B cell (primary cell): ENCODE measurements at regions not wholly inside any gene's neighbourhood (a gene's known extent, or its start where the extent isn't known, plus 50 kb on each side); places are given as distances from the start of the nearest gene placed in this dataset.

Source experiments
- ATAC-seq: fragments of 200-7000 bp; cut with Tn5 transposase; one replicate; pipeline ENCODE4 v1.10.0; 2021; ENCODE audit warnings: low read depth, mild to moderate bottlenecking, moderate number of reproducible peaks, moderate library complexity
- CTCF ChIA-PET: fragments of 350-600 bp; sonication (Branson Sonifier 250); formaldehyde crosslinking; loops from one replicate; lab custom pipeline; 2021; ENCODE audit warnings: antibody characterized with exemption, inconsistent platforms; lab: Charles Lee
- POLR2A ChIA-PET: fragments of 350-600 bp; sonication (Branson Sonifier 250); formaldehyde crosslinking; loops from one replicate; lab custom pipeline; 2021; ENCODE audit warnings: antibody characterized with exemption; lab: Charles Lee
- DNase-seq: peaks from one replicate; pipeline ENCODE4 v3.0.0; 2013
- H2AFZ ChIP-seq: 2 replicates; pipeline ENCODE4 v1.6.1; 2012; ENCODE audit warnings: mild to moderate bottlenecking, low read depth, low read length; ENCODE audit not compliant: insufficient read depth, poor library complexity, severe bottlenecking
- H3K27ac ChIP-seq, 2 donors: 1 replicate in 1 of 2; 2 replicates in 1 of 2; pipeline ENCODE4 v1.5.1; 2012 to 2013; ENCODE audit warnings: low read length in 2 of 2, mild to moderate bottlenecking in 2 of 2, moderate library complexity in 1 of 2
- H3K27me3 ChIP-seq, 4 experiments: fragments of 200-600 bp in 1 of 4; sonication (generic) in 1 of 4; replicated peaks in 1 of 4; 1 replicate in 2 of 4; 2 replicates in 2 of 4; pipeline versions ENCODE4 v1.6.1 to v1.7.0; 2013 to 2016; ENCODE audit warnings: low read length in 3 of 4, mild to moderate bottlenecking in 2 of 4, mixed read lengths in 1 of 4, moderate library complexity in 1 of 4; ENCODE audit not compliant: insufficient read depth in 4 of 4, control insufficient read depth in 3 of 4; ENCODE audit errors: control extremely low read depth in 1 of 4
- H3K36me3 ChIP-seq, 2 experiments: replicated peaks in 1 of 2; 1 replicate in 1 of 2; 2 replicates in 1 of 2; pipeline versions ENCODE4 v1.6.1 to v1.7.1; 2013; ENCODE audit warnings: low read length in 1 of 2; ENCODE audit not compliant: insufficient read depth in 2 of 2, control insufficient read depth in 1 of 2; ENCODE audit errors: control extremely low read depth in 1 of 2, extremely low read depth in 1 of 2
- H3K4me1 ChIP-seq, 2 donors: fragments of 200-600 bp in 1 of 2; sonication (generic) in 1 of 2; 1 replicate in 1 of 2; 2 replicates in 1 of 2; pipeline versions ENCODE4 v1.5.1 to v1.6.1; 2013 to 2017; ENCODE audit warnings: low read length in 2 of 2; ENCODE audit not compliant: control insufficient read depth in 2 of 2, insufficient read depth in 2 of 2
- H3K4me2 ChIP-seq: replicated peaks from 2 replicates; pipeline ENCODE3; 2012; ENCODE audit warnings: mild to moderate bottlenecking, low read depth, low read length; ENCODE audit not compliant: poor library complexity, severe bottlenecking
- H3K4me3 ChIP-seq, 5 experiments: fragments of 200-600 bp in 1 of 5; sonication (generic) in 1 of 5; 1 replicate in 3 of 5; 2 replicates in 2 of 5; pipeline versions ENCODE4 v1.5.1 to v1.7.0; 2011 to 2016; ENCODE audit warnings: low read length in 4 of 5, mild to moderate bottlenecking in 4 of 5, low read depth in 2 of 5, control low read depth in 1 of 5, moderate library complexity in 1 of 5; ENCODE audit not compliant: insufficient read depth in 1 of 5; ENCODE audit errors: control extremely low read depth in 1 of 5, extremely low read depth in 1 of 5
- H3K79me2 ChIP-seq: fragments of 200-600 bp; sonication (generic); one replicate; pipeline ENCODE4 v1.6.0; 2016; ENCODE audit warnings: low read length; ENCODE audit not compliant: control insufficient read depth, insufficient read depth
- H3K9ac ChIP-seq: fragments of 200-600 bp; sonication (generic); 2 replicates; pipeline ENCODE4 v1.6.1; 2017; ENCODE audit warnings: mild to moderate bottlenecking, low read length, moderate library complexity
- H3K9me3 ChIP-seq, 3 donors: one replicate each; pipeline versions ENCODE4 v1.6.1 to v1.7.1; 2013; ENCODE audit warnings: low read length in 2 of 3; ENCODE audit not compliant: control insufficient read depth in 2 of 3, insufficient read depth in 1 of 3; ENCODE audit errors: control extremely low read depth in 1 of 3
- H4K20me1 ChIP-seq: 2 replicates; pipeline ENCODE4 v1.6.0; 2012; ENCODE audit warnings: mild to moderate bottlenecking, low read length; ENCODE audit not compliant: insufficient read depth, control insufficient read depth, poor library complexity, severe bottlenecking
- H3K27ac Mint-ChIP-seq: one replicate; pipeline ENCODE4 v1.8.0; 2021; ENCODE audit warnings: mixed read lengths
- H3K27me3 Mint-ChIP-seq: one replicate; pipeline ENCODE4 v1.8.0; 2021; ENCODE audit warnings: mixed read lengths
- H3K4me1 Mint-ChIP-seq: one replicate; pipeline ENCODE4 v1.8.0; 2021; ENCODE audit warnings: mixed read lengths
- H3K4me3 Mint-ChIP-seq: one replicate; pipeline ENCODE4 v1.8.0; 2021; ENCODE audit warnings: mixed read lengths
- H3K9me3 Mint-ChIP-seq: one replicate; pipeline ENCODE4 v1.8.0; 2022; ENCODE audit warnings: mixed read lengths; ENCODE audit not compliant: insufficient read depth
- CTCF ChIP-seq: fragments of 200-600 bp; IDR thresholded peaks from one replicate; pipeline ENCODE4 v1.8.0; 2022; ENCODE audit warnings: antibody characterized with exemption, mild to moderate bottlenecking
- EZH2 ChIP-seq: IDR thresholded peaks from 2 replicates; pipeline ENCODE4 v1.6.1; 2012; ENCODE audit warnings: borderline replicate concordance, low read depth, mild to moderate bottlenecking, moderate library complexity, low read length; ENCODE audit not compliant: insufficient read depth, poor library complexity, severe bottlenecking
- WGBS: methylation state at CpG from one replicate; pipeline ENCODE4 v1.1.5; 2013; ENCODE audit warnings: missing lambda C conversion rate; ENCODE audit not compliant: insufficient coverage; 5-methylcytosine and 5-hydroxymethylcytosine counted together
- intact Hi-C: fragments of 100-400 bp; cut with micrococcal nuclease; formaldehyde crosslinking; loops from one replicate; pipeline ENCODE4 v1.10.0; 2022

- Histone ChIP-seq H3K36me3 (no peaks in the 10 kb centered on the region), H3K27ac (no peak overlapping the region), H2AFZ (no peak overlapping the region), H3K9ac (no peak overlapping the region), H3K9me3 (no peaks in the 10 kb centered on the region), H3K4me3 (no peak overlapping the region), H3K79me2 (no peaks in the 10 kb centered on the region), H4K20me1 (no peaks in the 10 kb centered on the region), H3K4me2 (no peak overlapping the region), H3K4me1 (no peaks in the 10 kb centered on the region), H3K27me3 (no peaks in the 10 kb centered on the region)
- Mint-ChIP-seq H3K27me3 (no peaks in the 10 kb centered on the region), H3K9me3 (no peaks in the 10 kb centered on the region), H3K4me1 (no peaks in the 10 kb centered on the region), H3K4me3 (no peak overlapping the region), H3K27ac (no peak overlapping the region)
- ChIA-PET POLR2A (no interaction called here), CTCF (no interaction called here)
- no CpG with 5 or more reads among the region's 1 CpG for WGBS
- ATAC-seq: no peak
- TF ChIP-seq EZH2 (no peak), CTCF (no peak)
- DNase-seq: no peak
- intact Hi-C loops: no loop called here
Observed at GRCh38 chr3:22284559-22284958, 533.5 kb upstream of the ZNF385D start.

GRCh38 chr3:22288756-22289155 is 537.7 kb upstream of the ZNF385D start:
- DNase-seq: no peak
- H2AFZ ChIP-seq: no peak overlapping the region
- TF ChIP-seq EZH2 (no peak), CTCF (no peak)
- Mint-ChIP-seq H3K27ac (no peak overlapping the region), H3K9me3 (no peaks in the 10 kb centered on the region), H3K4me1 (no peaks in the 10 kb centered on the region), H3K27me3 (no peaks in the 10 kb centered on the region), H3K4me3 (no peak overlapping the region)
- no peak for ATAC-seq
- intact Hi-C loops: no loop called here
- no peaks in the 10 kb centered on the region for H3K27me3 ChIP-seq
- no peak overlapping the region for H3K27ac ChIP-seq
- no peak overlapping the region for H3K4me3 ChIP-seq
- no peaks in the 10 kb centered on the region for H3K9me3 ChIP-seq
- ChIA-PET POLR2A (no interaction called here), CTCF (no interaction called here)
- H3K4me1 ChIP-seq: no peaks in the 10 kb centered on the region
- H3K36me3 ChIP-seq: no peaks in the 10 kb centered on the region
- no peaks in the 10 kb centered on the region for H4K20me1 ChIP-seq
- H3K9ac ChIP-seq: no peak overlapping the region
- WGBS: 0% methylated on average over 1 of the region's 1 CpG
- H3K79me2 ChIP-seq: no peaks in the 10 kb centered on the region
- no peak overlapping the region for H3K4me2 ChIP-seq
